ENCODE measurements at regions not wholly inside any gene's neighbourhood (a gene's known extent, or its start where the extent isn't known, plus 50 kb on each side); places are given as distances from the start of the nearest gene placed in this dataset.

DNA sequence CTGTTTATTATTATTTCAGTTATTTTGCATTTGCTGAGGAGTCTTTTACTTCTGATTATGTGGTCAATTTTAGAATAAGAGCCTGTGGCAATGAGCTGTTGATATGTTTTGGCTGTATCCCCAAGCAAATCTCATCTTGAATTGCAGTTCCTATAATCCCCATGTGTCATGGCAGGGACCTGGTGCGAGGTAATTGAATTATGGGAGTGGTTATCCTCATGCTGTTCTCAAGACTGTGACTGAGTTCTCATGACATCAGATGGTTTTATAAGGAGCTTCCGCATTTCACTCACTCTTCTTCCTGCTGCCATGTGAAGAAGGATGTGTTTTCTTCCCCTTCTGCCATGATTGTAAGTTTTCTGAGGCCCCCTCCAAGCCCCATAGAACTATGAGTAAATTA lies 114.9 kb upstream of the SLCO6A1 start:
- no peaks in the 10 kb centered on the region for H4K20me1 ChIP-seq (replicated peaks; ENCODE audit: control insufficient read depth, extremely low read depth, insufficient read depth, low read length)
- no peaks in the 10 kb centered on the region for H3K9me1 ChIP-seq (replicated peaks; ENCODE audit: control insufficient read depth, extremely low read depth, insufficient read depth, low read length)
- no peaks in the 10 kb centered on the region for H3K4me1 ChIP-seq (ENCODE audit: control insufficient read depth, extremely low read depth, insufficient read depth, low read length)
- no peaks in the 10 kb centered on the region for H3K79me2 ChIP-seq (ENCODE audit: control insufficient read depth, insufficient read depth, low read length)
- H3K36me3 ChIP-seq (ENCODE audit: control insufficient read depth in 2 of 2, extremely low read depth in 1 of 2, insufficient read depth in 2 of 2, low read length in 2 of 2) = no peaks in the 10 kb centered on the region
- intact Hi-C loops (cut with micrococcal nuclease) (no loop called here), dilution Hi-C loops (cut with MboI; ENCODE audit: extremely low pct_ligation_motif_present, low sequenced_read_pairs) (no loop called here)
- no peaks in the 10 kb centered on the region for H3K9me3 ChIP-seq (replicated peaks; ENCODE audit: control insufficient read depth, insufficient read depth, low read length)
- BruUV-seq (replicated peaks) = no TSS peak
- H3K9ac ChIP-seq (replicated peaks; ENCODE audit: extremely low read depth, insufficient read depth, low read length) = no peak overlapping the region
- no peak overlapping the region for H3K4me3 ChIP-seq (replicated peaks in 1 of 3; ENCODE audit: insufficient read depth in 1 of 3, low read depth in 1 of 3, low read length in 3 of 3)
- FAIRE-seq (no peak), DNase-seq (ENCODE audit: low read depth, low spot score) (no peak)
- POLR2A ChIA-PET = no interaction called here
- no peak overlapping the region for H3K27ac ChIP-seq (ENCODE audit: insufficient read depth, low read depth, low read length)
- H3K4me2 ChIP-seq (ENCODE audit: insufficient read depth, low read length) = no peak overlapping the region
- H2AFZ ChIP-seq (ENCODE audit: low read depth, low read length) = no peak overlapping the region
- TF ChIP-seq, protein P1, sequence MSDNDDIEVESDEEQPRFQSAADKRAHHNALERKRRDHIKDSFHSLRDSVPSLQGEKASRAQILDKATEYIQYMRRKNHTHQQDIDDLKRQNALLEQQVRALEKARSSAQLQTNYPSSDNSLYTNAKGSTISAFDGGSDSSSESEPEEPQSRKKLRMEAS (IDR thresholded peaks at IDR 0.05; ENCODE audit: insufficient read depth, insufficient read length) = no peak
- TF ChIP-seq GATA2 (IDR thresholded peaks at IDR 0.05; ENCODE audit: insufficient read depth, insufficient read length, low read depth, low read length) (no peak), FOS (IDR thresholded peaks at IDR 0.05; ENCODE audit: borderline replicate concordance, insufficient read depth, low read length) (no peak), EZH2 (IDR thresholded peaks at IDR 0.05; ENCODE audit: borderline replicate concordance, low read depth, low read length, severe bottlenecking) (no peak), MYC (IDR thresholded peaks at IDR 0.05; ENCODE audit: low read depth, low read length) (no peak), POLR2AphosphoS5 (IDR thresholded peaks at IDR 0.05; ENCODE audit: insufficient read depth, low read depth, low read length) (no peak), POLR2A (IDR thresholded peaks at IDR 0.05; ENCODE audit: low read depth, low read length) (no peak), JUN (IDR thresholded peaks at IDR 0.05; ENCODE audit: borderline replicate concordance, insufficient read depth, insufficient read length, low read depth) (no peak)
- TF ChIP-seq, protein P2, sequence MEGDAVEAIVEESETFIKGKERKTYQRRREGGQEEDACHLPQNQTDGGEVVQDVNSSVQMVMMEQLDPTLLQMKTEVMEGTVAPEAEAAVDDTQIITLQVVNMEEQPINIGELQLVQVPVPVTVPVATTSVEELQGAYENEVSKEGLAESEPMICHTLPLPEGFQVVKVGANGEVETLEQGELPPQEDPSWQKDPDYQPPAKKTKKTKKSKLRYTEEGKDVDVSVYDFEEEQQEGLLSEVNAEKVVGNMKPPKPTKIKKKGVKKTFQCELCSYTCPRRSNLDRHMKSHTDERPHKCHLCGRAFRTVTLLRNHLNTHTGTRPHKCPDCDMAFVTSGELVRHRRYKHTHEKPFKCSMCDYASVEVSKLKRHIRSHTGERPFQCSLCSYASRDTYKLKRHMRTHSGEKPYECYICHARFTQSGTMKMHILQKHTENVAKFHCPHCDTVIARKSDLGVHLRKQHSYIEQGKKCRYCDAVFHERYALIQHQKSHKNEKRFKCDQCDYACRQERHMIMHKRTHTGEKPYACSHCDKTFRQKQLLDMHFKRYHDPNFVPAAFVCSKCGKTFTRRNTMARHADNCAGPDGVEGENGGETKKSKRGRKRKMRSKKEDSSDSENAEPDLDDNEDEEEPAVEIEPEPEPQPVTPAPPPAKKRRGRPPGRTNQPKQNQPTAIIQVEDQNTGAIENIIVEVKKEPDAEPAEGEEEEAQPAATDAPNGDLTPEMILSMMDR (IDR thresholded peaks at IDR 0.05; ENCODE audit: extremely low read depth in 1 of 2, insufficient read depth in 1 of 2, low read depth in 1 of 2, low read length in 2 of 2) = no peak
- CTCF ChIA-PET = no interaction called here
- peaks cover 2 to 5% of the 10 kb centered on the region in 2 experiments for H3K27me3 ChIP-seq (ENCODE audit: control insufficient read depth in 2 of 2, insufficient read depth in 2 of 2, low read length in 2 of 2)
